ENCODE measurements at regions not wholly inside any gene's neighbourhood (a gene's known extent, or its start where the extent isn't known, plus 50 kb on each side); places are given as distances from the start of the nearest gene placed in this dataset.

DNA sequence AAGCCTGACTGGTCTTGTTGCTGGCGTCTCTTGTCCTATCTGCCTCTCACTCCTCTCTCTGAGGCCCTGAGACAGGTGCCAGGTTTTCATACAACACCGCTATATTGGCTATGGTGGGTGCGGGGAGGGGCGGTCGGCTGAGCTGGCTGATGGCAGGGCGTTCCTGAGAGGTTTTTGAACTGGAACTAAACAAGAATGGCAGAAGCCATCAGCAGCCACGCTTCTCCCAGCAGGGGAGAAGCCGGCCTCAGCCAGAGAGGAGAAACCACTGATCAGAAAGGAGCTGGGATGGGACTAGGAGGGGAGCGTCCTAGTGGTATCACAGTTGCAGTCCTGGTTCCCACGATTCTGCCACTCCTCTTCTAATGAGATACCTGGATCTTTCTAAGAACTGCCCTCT, 89.9 kb upstream of the PRR23E start:
- no peak overlapping the region for H3K27ac ChIP-seq
- no peak for DNase-seq (ENCODE audit: low read depth, low spot score)

DNA sequence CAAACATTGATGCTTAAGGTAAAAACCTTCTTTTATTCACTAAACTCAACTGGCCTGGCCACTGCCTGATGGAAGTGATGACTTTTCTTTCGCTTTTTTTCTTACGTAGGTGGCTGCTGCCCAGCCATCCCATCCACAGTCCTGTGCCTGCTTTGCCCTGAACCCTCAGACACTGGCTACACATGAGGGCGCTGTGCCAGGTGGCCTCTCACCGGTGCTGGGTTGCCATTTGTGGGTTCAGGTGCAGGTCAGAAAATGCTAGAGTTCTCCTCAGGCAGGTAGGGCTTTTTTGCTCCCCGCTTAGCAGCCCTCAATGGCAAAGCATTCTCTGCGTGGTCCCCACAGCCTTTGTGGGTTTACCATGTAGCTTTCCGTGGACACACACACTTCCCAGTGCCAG, 88.3 kb upstream of the PRR23E start:
- DNase-seq (ENCODE audit: low read depth, low spot score), result no peak

DNA sequence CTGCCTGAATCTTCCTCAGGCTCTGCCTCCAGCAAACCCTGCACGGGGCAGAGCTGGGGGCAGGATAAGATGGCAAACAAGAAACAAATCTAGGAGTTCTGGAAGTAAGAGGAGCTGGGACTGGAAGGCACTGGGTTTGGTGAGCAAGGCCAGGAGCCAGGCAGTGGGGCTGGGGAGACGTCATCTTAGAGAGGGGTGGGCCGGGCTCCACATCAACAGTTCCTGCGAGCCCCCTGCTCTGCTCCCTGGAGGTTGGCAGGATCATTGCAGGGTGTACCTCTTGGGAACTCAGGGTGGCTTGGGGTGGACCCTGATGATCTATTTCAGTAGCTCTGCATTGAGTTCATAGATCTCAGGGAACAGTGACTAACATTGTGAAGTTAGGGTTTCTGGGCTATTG, 87.3 kb upstream of the PRR23E start:
- DNase-seq (ENCODE audit: low read depth, low spot score), result no peak

More for the DNA sequence above, 88.3 kb upstream of the PRR23E start:
- no peak overlapping the region for H3K27ac ChIP-seq

DNA sequence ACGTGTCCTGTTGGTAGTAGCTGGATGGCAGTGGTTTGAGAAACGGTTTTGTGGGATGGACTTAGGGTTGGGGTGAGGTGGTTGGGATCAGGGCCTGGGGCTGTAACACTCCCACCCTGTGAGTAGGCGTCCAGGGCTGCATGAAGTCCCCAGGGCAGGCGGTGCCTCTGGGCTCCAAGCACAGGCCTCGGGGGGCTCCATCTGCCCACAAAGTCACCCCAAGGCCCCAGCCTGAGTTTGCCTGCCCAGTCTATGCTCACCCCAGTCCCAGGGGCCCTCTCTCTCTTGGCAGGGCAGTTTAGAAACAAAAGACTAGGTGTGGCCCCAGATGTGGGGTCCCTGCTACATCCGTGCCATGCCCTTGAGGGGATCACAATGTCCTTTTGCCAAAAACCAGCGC, 86.9 kb upstream of the PRR23E start:
- no peak overlapping the region for H3K27ac ChIP-seq

More for the DNA sequence above, 87.3 kb upstream of the PRR23E start:
- H3K27ac ChIP-seq, result no peak overlapping the region

DNA sequence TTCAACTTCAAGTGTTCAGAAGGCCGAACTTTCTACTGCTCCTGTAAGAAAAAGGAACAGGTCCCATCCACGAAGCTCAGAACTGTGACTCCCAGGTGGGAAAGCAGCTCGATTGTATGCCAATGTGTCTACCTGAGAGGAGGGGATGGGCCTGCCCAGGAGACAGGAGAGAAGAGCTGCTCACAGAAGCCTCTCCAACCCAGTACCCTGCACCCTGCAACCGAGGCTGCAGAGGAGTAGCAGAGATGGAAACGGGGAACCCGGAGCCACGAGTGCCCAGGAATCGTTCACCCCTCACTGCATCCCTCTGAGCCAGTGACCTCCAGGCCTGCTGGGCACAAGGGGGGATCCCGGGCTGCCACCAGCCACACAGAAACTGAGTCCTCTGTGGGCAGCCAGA, 86.5 kb upstream of the PRR23E start:
- DNase-seq (ENCODE audit: low read depth, low spot score), result no peak
- no peak overlapping the region for H3K27ac ChIP-seq

More for the DNA sequence above, 86.9 kb upstream of the PRR23E start:
- DNase-seq (ENCODE audit: low read depth, low spot score), result no peak

DNA sequence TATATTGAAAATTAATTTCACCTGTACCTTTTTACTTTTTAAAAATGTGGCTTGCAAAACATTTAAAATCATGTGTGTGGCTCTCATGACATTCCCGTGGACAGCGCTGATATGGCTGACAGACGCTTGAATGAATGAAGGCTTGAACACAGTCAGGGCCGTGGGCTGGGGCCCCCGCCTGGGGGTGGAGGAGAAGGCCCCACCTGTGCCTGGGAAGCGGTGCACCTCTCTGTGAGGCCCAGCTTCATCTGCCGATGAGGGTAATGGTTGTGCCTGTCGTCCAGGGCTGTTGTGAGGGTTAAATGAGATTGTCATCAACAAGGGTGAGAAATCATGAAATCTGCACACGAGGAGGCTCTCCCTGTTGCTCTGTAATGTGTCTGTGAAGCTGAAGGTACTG, 85.9 kb upstream of the PRR23E start:
- H3K27ac ChIP-seq, result no peak overlapping the region

DNA sequence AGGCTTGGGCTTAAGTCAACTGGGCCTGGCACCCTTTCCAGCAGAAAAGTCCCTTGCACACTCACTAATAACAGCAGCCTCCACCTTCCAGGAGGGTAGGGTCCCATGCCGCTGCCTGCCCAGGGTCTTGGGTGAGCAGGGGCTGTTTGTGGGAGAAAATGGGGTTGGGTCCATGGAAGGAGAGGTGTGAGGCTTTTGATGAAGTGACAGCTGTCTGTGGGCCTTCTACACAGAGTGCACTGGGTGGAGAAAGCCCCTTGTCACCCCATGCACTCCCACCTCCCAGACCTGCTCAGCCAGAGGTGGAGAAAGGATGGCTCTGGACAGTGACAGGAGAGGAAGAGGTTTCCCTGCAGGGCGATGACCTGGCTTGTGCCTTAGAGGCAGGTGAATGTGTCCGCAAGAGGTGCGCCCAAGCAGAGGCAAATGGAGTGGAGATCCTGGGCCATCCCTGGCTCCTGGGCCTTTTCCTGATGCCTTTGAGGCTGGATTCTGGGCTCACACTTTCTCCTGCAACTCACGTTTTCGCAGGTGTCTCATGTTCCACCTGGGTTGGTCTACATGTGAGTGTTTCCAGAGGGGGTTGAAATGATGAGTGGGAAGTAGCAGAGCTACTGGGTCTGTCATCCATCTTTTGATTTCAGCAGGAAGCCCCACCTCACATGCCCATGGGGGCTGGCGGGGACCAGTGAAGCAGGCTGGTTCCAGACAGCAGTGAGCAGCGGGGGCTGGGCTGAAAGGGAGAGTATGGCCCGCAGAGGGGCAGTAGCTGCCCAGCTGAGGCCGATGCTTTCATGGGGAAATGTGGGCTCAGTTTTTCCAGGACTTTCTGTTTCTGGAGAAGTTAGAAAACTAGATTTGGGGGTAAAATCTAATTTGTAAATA, 85.2 kb upstream of the PRR23E start:
- no peak overlapping the region for H3K27ac ChIP-seq

More for the DNA sequence above, 85.9 kb upstream of the PRR23E start:
- DNase-seq (ENCODE audit: low read depth, low spot score), result no peak

DNA sequence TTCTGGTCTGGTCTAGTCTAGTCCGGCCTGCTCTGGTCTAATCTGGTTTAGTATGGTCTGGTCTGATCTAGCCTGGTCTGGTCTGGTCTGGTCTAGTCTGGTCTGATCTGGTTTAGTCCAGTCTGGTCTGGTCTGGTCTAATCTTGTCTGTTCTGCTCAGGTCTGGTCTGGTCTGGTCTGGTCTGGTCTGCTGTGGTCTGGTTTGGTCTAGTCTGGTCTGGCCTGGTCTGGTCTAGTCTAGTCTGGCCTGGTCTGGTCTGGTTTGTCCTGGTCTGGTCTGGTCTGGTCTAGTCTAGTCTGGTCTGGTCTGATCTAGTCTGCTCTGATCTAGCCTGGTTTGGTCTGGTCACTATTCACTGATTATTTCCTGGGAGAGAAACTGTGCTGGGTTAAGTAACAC, 84.1 kb upstream of the PRR23E start:
- H3K27ac ChIP-seq, result no peak overlapping the region
- DNase-seq (ENCODE audit: low read depth, low spot score), result no peak

More for the DNA sequence above, 85.2 kb upstream of the PRR23E start:
- DNase-seq (ENCODE audit: low read depth, low spot score), result no peak

DNA sequence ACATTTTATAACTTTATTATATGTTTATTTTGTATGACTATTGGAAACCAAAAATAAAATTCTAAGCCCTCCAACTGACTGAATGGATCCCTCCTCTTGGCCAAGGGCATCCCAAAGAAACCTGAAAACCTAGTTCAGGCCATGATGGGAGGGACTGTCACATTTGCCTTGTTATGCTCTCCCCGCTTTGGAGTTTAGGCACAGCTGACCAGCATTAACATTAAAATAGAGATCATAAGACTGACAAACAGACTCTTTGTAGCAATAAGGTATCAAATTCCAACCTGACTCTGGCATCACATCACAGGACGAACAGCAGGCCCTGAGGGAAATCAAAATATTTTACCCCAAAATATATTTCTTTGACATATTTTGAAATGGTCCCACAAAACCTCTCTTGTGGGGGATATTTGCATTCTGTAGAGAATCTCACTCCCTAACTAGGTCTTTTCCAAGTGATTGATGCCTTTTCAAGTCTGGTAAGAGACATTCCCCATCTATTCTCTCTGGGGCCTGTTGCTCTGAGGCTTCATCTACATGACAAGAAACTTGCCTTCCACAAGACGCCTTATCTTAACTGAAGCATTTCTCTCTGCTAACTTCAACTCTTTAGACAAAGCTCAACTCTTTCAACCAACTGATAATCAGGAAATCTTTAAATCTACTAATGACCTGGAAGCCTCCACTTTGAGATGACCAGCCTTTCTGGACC, 81.8 kb upstream of the PRR23E start:
- no peak for DNase-seq (ENCODE audit: low read depth, low spot score)
- no peak overlapping the region for H3K27ac ChIP-seq

DNA sequence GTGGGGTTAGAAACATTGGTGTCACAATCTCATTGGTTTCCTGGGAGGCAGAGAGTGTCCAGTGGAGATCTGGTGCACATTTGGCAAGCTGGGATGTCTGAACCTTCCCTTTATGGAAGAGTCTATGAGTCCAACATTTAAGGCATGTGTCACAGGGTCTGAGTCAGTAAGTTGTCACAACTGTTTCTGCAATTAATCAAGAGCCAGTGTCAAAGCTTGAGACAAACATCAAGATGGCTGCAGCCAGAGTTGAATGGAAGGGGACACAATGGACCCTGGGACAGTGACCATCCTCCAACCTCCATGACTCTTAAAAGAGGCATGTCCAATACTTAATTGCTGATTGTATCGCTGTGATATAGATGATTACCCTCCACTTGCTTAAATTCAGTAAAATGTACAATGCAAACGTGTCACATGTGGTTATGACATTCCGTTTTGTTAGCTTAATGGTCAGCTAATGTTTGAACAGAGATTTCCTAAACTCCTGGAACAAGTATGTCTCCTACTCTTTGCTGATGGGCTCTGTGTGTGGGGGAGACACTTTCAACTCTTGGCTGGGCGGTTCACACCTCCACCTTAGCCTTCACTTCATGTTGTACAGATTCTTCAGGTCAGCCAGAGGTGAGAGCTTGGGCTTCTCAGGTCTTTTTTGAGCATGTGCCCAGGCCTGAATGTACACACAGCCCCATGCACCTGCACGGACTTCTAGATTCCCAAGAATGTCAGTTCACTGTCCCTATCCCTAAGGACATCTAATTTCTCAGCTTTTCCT, 79.9 kb upstream of the PRR23E start:
- H3K27ac ChIP-seq, result no peak overlapping the region
- DNase-seq (ENCODE audit: low read depth, low spot score), result no peak

DNA sequence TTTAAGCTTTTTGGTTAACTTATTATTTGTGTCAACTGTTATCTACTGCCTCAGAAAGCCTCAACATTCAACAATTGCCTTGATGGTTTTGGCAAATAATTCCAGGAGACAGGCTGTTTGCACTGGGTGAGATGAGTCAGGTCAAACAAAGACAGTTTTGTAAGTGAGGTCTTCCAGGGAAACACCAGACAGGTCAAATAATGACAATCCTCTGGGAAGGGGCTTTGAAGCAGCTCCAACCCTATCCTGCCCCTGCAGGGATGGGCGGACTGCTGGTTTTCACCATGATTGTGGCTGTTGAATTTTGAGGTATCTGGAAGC, 79.4 kb upstream of the PRR23E start:
- DNase-seq (ENCODE audit: low read depth, low spot score), result no peak
- H3K27ac ChIP-seq, result no peak overlapping the region

DNA sequence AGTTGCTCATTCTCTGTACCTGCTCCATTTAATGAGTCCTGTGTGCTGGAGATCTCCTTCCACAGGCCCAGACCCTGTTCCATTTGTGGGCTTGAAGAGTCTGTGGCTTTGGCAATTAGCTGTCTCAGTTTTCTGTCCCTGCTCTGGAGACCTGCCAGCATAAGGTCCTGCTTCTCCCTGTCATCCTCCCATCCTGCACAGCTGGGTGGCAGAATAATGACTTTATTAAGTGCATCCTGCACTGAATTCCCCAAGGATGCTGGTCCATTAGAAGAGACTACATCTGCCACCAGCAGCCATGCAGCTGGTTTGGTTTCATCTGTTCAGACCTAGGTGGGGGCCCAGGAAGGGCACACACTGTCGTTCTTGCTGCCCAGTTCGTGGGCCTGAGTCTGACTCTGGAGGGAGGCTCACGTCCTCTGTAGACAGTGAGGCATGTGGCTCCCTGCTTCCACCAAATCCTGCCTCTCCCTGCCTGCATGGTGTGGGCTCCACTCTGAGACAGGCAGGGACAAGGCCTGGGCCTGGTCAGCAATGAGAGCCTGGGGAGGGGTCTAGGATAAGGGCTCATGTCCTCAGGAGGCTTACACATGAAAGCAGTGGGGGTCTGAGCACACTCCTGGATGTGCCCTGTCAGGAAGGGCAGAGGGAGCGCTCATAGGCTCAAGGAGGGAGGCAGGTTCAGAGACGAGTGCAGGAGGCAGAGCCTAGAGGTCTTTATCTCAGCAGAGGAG, 78.4 kb upstream of the PRR23E start:
- H3K27ac ChIP-seq, result no peak overlapping the region
- DNase-seq (ENCODE audit: low read depth, low spot score), result no peak

DNA sequence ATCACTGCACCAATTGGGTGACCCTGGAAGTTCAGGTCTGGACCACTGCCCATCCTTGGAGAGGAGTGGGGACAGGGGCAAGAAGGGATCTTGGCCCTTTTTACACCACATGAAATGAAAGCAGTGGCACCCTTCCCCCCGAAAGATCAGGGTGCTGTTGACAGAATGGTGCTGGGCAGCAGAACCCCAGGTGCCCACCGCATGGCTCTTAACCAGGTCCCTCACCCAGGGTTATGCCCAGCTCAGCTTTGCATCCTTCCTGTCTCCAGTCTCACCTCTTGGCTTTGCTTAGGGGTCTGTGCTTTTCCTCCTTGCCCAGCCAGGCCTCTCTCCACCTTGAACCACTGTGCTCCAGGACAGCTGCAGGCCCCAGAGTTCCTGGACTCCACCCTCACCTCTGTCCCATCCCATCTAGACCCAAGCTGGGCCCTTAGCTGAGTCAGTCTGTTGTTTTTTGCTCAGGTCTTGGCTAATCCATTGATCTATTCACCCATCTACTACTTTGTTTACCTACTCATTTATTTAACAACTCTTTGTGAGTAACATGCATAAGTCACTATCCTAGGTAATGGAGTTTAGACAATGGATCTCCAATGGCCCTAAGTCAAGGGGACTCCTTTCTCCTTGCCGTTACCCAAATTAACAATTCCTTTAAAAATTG, 77.1 kb upstream of the PRR23E start:
- H3K27ac ChIP-seq, result no peak overlapping the region
- DNase-seq (ENCODE audit: low read depth, low spot score), result no peak

DNA sequence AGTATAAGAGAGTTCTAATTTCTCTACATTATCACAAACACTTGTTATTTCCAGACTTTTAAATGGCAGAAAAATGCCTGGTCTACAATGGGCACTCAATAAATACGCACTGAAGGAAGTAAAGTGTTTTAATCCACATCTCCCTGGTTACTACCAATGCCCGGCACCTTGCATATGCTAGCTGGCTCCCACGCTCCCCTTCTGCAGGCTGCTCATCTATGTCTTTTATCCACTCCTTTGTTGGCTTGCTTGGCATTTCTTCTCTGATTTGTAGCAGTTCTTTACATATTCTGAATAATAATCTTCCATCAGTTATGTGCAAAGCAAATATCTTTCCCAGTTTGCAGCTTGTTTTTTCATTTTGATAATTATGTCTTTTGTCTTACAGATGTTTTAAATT, 74.6 kb upstream of the PRR23E start:
- no peak for DNase-seq (ENCODE audit: low read depth, low spot score)

DNA sequence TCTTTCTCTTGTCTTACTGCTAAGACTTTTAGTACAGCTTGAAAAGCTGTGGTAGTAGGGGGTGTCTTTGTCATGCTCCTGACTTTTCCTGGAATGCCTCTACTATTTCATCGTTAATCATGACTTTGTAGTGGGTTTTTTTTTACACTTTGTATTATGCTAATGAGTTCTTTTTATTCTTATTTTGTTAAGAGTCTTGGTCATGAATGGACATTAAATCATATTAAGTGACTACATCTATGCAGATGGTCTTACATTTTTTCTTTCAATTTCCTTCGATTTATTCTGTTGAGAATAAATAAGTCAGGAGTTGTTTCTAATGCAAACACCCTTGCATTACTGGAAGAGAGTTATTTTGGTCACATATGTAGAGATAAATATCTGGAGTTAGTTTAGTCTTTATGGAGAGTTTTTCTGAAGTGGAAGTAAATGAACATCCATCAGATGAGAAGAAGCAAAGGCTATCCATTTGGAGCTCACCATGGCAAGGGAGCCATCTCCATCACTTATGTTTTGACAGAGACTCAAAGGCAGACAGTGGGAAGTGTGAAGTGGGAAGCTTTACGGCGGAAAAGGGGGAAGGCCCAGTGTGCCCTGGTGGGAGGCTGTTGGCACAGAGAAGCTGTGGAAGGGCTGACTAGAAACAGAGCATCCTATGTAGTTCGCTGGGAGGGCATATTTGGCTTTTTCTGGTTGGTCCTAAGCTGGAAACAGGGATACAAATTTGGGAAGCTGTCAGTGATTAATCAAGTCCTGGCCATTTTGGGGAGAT, 73.1 kb upstream of the PRR23E start:
- H3K27ac ChIP-seq, result no peak overlapping the region
- DNase-seq (ENCODE audit: low read depth, low spot score), result no peak

More for the DNA sequence above, 74.6 kb upstream of the PRR23E start:
- no peak overlapping the region for H3K27ac ChIP-seq

DNA sequence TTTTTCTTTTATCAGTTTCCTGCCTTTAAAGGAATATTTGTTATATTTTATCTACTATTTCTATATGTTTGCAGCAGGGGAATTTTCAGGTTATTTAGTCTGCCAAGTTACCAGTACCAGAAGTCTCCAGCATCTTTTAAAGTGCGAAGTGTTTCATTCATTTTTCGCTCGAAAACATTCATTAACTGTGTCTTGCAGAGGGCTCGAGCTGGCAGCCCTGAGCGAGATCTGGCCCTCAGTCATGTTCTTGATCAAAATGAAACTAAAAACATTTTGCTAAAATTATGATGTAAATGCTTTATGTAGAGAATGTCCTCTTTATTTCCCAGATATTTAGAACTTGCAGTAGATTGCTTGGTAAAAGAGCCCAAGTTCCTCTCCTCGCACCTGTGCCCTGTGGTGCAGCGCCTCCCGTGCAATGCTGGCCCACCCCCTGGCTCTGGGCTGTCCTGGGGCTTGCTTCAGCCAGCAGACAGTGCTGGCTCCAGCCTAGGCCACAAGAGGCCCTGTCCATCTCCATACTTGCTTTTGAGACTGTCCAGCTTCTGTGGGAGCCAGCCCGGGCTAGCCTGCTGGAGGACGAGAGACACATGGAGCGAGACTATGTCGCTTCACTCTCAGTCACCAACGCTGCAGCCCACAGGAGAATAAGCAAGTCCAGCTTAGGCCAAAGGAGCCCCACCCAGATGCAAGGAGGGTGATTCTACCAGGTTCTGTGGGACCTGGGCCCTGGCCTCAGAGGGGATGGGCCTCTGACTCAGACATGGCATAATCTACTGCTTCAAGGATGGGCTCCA, 71.9 kb upstream of the PRR23E start:
- DNase-seq (ENCODE audit: low read depth, low spot score), result no peak
- no peak overlapping the region for H3K27ac ChIP-seq

DNA sequence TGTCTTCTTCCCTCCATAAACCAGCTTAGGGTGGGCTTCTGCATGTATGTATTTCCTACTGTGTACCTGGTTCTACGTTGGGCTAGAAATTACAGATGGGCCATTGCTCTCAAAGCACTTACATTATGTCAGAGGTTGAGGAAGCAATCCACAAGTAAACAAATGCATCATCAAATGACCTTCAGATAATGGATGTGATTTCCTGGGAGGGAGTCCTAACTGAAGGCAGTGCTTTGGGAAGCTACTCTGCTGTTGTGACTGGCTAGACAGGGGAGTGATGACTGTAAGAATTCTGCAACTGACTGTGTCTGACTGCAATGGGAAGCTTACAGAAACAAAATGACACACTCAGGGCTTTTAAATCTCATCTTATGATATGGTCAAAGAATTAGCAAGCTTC, 71.0 kb upstream of the PRR23E start:
- DNase-seq (ENCODE audit: low read depth, low spot score), result no peak

DNA sequence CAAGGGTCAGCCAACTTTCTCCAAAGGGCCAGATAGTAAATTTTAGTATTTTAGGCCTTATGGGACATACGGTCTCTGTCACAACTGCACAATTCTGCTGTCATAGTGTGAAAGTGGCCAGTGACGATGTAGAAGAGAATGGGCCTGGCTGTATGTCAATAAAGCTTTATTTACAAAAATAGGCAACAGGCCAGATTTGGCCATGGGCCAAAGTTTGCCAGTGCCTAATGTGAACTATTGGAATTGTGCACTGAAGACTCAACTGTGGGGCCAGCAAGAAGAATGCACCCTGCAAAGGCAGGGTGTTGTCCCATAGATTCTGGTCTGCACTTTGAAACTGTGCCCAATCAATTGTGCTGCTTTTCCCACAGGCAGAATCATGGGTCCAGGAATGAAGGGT, 69.4 kb upstream of the PRR23E start:
- DNase-seq (ENCODE audit: low read depth, low spot score), result no peak
- no peak overlapping the region for H3K27ac ChIP-seq

More for the DNA sequence above, 71.0 kb upstream of the PRR23E start:
- no peak overlapping the region for H3K27ac ChIP-seq

Data from epithelial cell of prostate (primary cell).